ENCODE measurements at regions not wholly inside any gene's neighbourhood (a gene's known extent, or its start where the extent isn't known, plus 50 kb on each side); places are given as distances from the start of the nearest gene placed in this dataset.

GRCh38 chr4:23324021-23324690 lies 565.7 kb downstream of the PPARGC1A start:
- ATAC-seq (ENCODE audit: low read depth) (no peak), DNase-seq (no peak)
- Histone ChIP-seq H3K79me2 (ENCODE audit: control insufficient read depth, insufficient read depth, low read length) (no peaks in the 10 kb centered on the region), H3K9ac (ENCODE audit: low read length) (no peak overlapping the region), H3K27me3 (replicated peaks in 1 of 4; ENCODE audit: control extremely low read depth in 1 of 4, control insufficient read depth in 3 of 4, insufficient read depth in 4 of 4, low read length in 3 of 4) (no peaks in the 10 kb centered on the region), H3K4me1 (ENCODE audit: control insufficient read depth in 2 of 2, insufficient read depth in 2 of 2, low read length in 2 of 2) (no peaks in the 10 kb centered on the region), H3K4me2 (replicated peaks; ENCODE audit: low read depth, low read length, poor library complexity, severe bottlenecking) (no peak overlapping the region), H2AFZ (ENCODE audit: insufficient read depth, low read depth, low read length, poor library complexity, severe bottlenecking) (no peak overlapping the region), H3K27ac (ENCODE audit: low read length in 2 of 2) (no peak overlapping the region), H4K20me1 (ENCODE audit: control insufficient read depth, insufficient read depth, low read length, poor library complexity, severe bottlenecking) (no peaks in the 10 kb centered on the region), H3K4me3 (ENCODE audit: control extremely low read depth in 1 of 5, extremely low read depth in 1 of 5, insufficient read depth in 1 of 5, low read depth in 2 of 5, low read length in 4 of 5) (no peak overlapping the region), H3K9me3 (ENCODE audit: control extremely low read depth in 1 of 3, control insufficient read depth in 2 of 3, insufficient read depth in 1 of 3, low read length in 2 of 3) (no peaks in the 10 kb centered on the region), H3K36me3 (replicated peaks in 1 of 2; ENCODE audit: control extremely low read depth in 1 of 2, control insufficient read depth in 1 of 2, extremely low read depth in 1 of 2, insufficient read depth in 2 of 2, low read length in 1 of 2) (no peaks in the 10 kb centered on the region)
- no peaks in the 10 kb centered on the region for H3K4me1 Mint-ChIP-seq
- no peak overlapping the region for H3K4me3 Mint-ChIP-seq
- no peaks in the 10 kb centered on the region for H3K9me3 Mint-ChIP-seq (ENCODE audit: insufficient read depth)
- WGBS (ENCODE audit: insufficient coverage), result 17% methylated on average over 1 of the region's 3 CpGs
- CTCF ChIA-PET, result no interaction called here
- no peak overlapping the region for H3K27ac Mint-ChIP-seq
- intact Hi-C loops (cut with micrococcal nuclease), result no loop called here
- TF ChIP-seq EZH2 (IDR thresholded peaks at IDR 0.05; ENCODE audit: borderline replicate concordance, insufficient read depth, low read depth, low read length, poor library complexity, severe bottlenecking) (no peak), CTCF (IDR thresholded peaks at IDR 0.05) (no peak)
- H3K27me3 Mint-ChIP-seq, result no peaks in the 10 kb centered on the region
- POLR2A ChIA-PET, result no interaction called here

- H3K9me3 Mint-ChIP-seq (ENCODE audit: insufficient read depth), result no peaks in the 10 kb centered on the region
- WGBS (ENCODE audit: insufficient coverage), result no CpG with 5 or more reads among the region's 1 CpG
- H3K27ac Mint-ChIP-seq, result no peak overlapping the region
- ATAC-seq (ENCODE audit: low read depth), result no peak
- H3K79me2 ChIP-seq (ENCODE audit: control insufficient read depth, insufficient read depth, low read length), result no peaks in the 10 kb centered on the region
- intact Hi-C loops (cut with micrococcal nuclease), result no loop called here
- no peak overlapping the region for H2AFZ ChIP-seq (ENCODE audit: insufficient read depth, low read depth, low read length, poor library complexity, severe bottlenecking)
- no peaks in the 10 kb centered on the region for H3K4me1 Mint-ChIP-seq
- no peaks in the 10 kb centered on the region for H3K4me1 ChIP-seq (ENCODE audit: control insufficient read depth in 2 of 2, insufficient read depth in 2 of 2, low read length in 2 of 2)
- H3K27me3 Mint-ChIP-seq, result no peaks in the 10 kb centered on the region
- H3K9ac ChIP-seq (ENCODE audit: low read length), result no peak overlapping the region
- no peak overlapping the region for H3K4me3 Mint-ChIP-seq
- no peak for TF ChIP-seq EZH2 (IDR thresholded peaks at IDR 0.05; ENCODE audit: borderline replicate concordance, insufficient read depth, low read depth, low read length, poor library complexity, severe bottlenecking)
- DNase-seq, result no peak
- H3K27ac ChIP-seq (ENCODE audit: low read length in 2 of 2), result no peak overlapping the region
- no peaks in the 10 kb centered on the region for H3K36me3 ChIP-seq (replicated peaks in 1 of 2; ENCODE audit: control extremely low read depth in 1 of 2, control insufficient read depth in 1 of 2, extremely low read depth in 1 of 2, insufficient read depth in 2 of 2, low read length in 1 of 2)
- no peak overlapping the region for H3K4me2 ChIP-seq (replicated peaks; ENCODE audit: low read depth, low read length, poor library complexity, severe bottlenecking)
- no peak overlapping the region for H3K4me3 ChIP-seq (ENCODE audit: control extremely low read depth in 1 of 5, extremely low read depth in 1 of 5, insufficient read depth in 1 of 5, low read depth in 2 of 5, low read length in 4 of 5)
- ChIA-PET POLR2A (no interaction called here), CTCF (no interaction called here)
- no peaks in the 10 kb centered on the region for H3K27me3 ChIP-seq (replicated peaks in 1 of 4; ENCODE audit: control extremely low read depth in 1 of 4, control insufficient read depth in 3 of 4, insufficient read depth in 4 of 4, low read length in 3 of 4)
- no peaks in the 10 kb centered on the region for H4K20me1 ChIP-seq (ENCODE audit: control insufficient read depth, insufficient read depth, low read length, poor library complexity, severe bottlenecking)
- no peaks in the 10 kb centered on the region for H3K9me3 ChIP-seq (ENCODE audit: control extremely low read depth in 1 of 3, control insufficient read depth in 2 of 3, insufficient read depth in 1 of 3, low read length in 2 of 3)
These were observed 566.4 kb downstream of the PPARGC1A start for GRCh38 chr4:23323436-23323835.
